Transverse colon (tissue), 4 donors: ENCODE measurements at regions not wholly inside any gene's neighbourhood (a gene's known extent, or its start where the extent isn't known, plus 50 kb on each side); places are given as distances from the start of the nearest gene placed in this dataset.

Experiments
- DNase-seq: peaks from one replicate; pipeline ENCODE4 v3.0.0-alpha.2; 2019
- H3K27ac ChIP-seq, 4 donors: fragments of 200-600 bp; sonication (generic); 2 replicates each; pipeline ENCODE4 v1.5.1; 2016 to 2018; ENCODE audit warnings: inconsistent platforms in 4 of 4
- H3K27me3 ChIP-seq: fragments of 200-600 bp; sonication (generic); 2 replicates; pipeline ENCODE4 v1.5.1; 2017; ENCODE audit warnings: inconsistent platforms
- H3K36me3 ChIP-seq, 4 donors: fragments of 200-600 bp; sonication (generic); 2 replicates each; pipeline ENCODE4 v1.5.1; 2017 to 2019; ENCODE audit warnings: inconsistent platforms in 4 of 4
- H3K4me1 ChIP-seq, 4 donors: fragments of 200-600 bp; sonication (generic); 2 replicates each; pipeline ENCODE4 v1.5.1; 2017 to 2020; ENCODE audit warnings: inconsistent platforms in 4 of 4
- H3K4me3 ChIP-seq, 4 donors: fragments of 200-600 bp; sonication (generic); 1 replicate in 1 of 4; 2 replicates in 3 of 4; pipeline versions ENCODE4 v1.5.1 to v1.6.1; 2017 to 2019; ENCODE audit warnings: inconsistent platforms in 4 of 4
- H3K9me3 ChIP-seq, 2 donors: fragments of 200-600 bp; sonication (generic); 2 replicates each; pipeline ENCODE4 v1.5.1; 2017 to 2019; ENCODE audit warnings: inconsistent platforms in 2 of 2
- EP300 ChIP-seq: sonication (generic); formaldehyde crosslinking; IDR thresholded peaks from one replicate; pipeline ENCODE4 v1.6.1; 2017; ENCODE audit warnings: antibody characterized with exemption, low read depth
- POLR2A ChIP-seq: fragments of 450-650 bp; IDR thresholded peaks from one replicate; pipeline ENCODE4 v1.6.1; 2016; ENCODE audit warnings: antibody characterized with exemption, mild to moderate bottlenecking, moderate library complexity
- POLR2AphosphoS5 ChIP-seq, 3 donors: sonication (generic); formaldehyde crosslinking; IDR thresholded peaks; one replicate each; pipeline ENCODE4 v1.6.1; 2016; ENCODE audit warnings: antibody characterized with exemption in 3 of 3
- WGBS, 2 donors: methylation state at CpG; one replicate each; pipeline ENCODE4 v1.1.5; 2018; ENCODE audit warnings: low coverage in 1 of 2; 5-methylcytosine and 5-hydroxymethylcytosine counted together
- in situ Hi-C, 4 donors: fragments of 200-750 bp; cut with MboI; loops; one replicate each; pipeline versions ENCODE4 v1.15.0 to v1.15.1; 2017; ENCODE audit warnings: low sequenced_read_pairs in 3 of 4, low pct_ligation_motif_present in 1 of 4, low pct_unique_long_range_greater_than_20kb in 1 of 4
- intact Hi-C: fragments of 100-400 bp; cut with DNase I; formaldehyde crosslinking; loops from one replicate; pipeline ENCODE4 v1.15.1; 2023; ENCODE audit warnings: low total_unique reads
- TF ChIP-seq, protein P1 (sequence below), 5 experiments: fragments of 200-600 bp in 3 of 5; fragments of 450-650 bp in 2 of 5; sonication (generic) in 3 of 5; IDR thresholded peaks; 1 replicate in 2 of 5; 2 replicates in 3 of 5; pipeline ENCODE4 v1.5.1; 2016 to 2017; ENCODE audit warnings: antibody characterized with exemption in 5 of 5, inconsistent platforms in 3 of 5, mild to moderate bottlenecking in 2 of 5, moderate library complexity in 1 of 5

DNA sequence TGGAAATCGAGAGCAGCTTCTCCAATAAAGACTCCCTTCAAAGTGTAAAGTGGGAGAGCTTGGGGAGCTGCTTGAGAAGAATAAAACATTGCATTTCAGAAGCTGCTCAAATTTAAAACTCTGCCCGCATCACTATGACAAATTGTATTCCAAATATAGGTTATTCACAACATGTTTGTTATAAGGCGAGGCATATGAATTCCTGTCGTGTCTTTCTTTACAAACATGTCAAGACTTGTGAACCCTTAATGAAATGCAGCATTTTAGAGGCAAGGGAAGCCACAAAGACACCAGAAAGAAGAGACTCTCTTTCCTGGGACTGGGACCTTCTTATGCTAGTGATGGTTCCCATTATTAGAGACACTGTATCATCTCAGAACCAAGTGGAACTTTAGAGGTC lies 311.2 kb downstream of the DHX15 start:
- Histone ChIP-seq H3K27ac (no peak overlapping the region), H3K27me3 (no peaks in the 10 kb centered on the region), H3K36me3 (no peaks in the 10 kb centered on the region), H3K9me3 (no peaks in the 10 kb centered on the region), H3K4me1 (no peaks in the 10 kb centered on the region), H3K4me3 (no peak overlapping the region)
- TF ChIP-seq EP300 (no peak), POLR2AphosphoS5 (IDR thresholded peaks at IDR 0.05) (no peak), POLR2A (no peak)
- TF ChIP-seq, protein P1, sequence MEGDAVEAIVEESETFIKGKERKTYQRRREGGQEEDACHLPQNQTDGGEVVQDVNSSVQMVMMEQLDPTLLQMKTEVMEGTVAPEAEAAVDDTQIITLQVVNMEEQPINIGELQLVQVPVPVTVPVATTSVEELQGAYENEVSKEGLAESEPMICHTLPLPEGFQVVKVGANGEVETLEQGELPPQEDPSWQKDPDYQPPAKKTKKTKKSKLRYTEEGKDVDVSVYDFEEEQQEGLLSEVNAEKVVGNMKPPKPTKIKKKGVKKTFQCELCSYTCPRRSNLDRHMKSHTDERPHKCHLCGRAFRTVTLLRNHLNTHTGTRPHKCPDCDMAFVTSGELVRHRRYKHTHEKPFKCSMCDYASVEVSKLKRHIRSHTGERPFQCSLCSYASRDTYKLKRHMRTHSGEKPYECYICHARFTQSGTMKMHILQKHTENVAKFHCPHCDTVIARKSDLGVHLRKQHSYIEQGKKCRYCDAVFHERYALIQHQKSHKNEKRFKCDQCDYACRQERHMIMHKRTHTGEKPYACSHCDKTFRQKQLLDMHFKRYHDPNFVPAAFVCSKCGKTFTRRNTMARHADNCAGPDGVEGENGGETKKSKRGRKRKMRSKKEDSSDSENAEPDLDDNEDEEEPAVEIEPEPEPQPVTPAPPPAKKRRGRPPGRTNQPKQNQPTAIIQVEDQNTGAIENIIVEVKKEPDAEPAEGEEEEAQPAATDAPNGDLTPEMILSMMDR (IDR thresholded peaks at IDR 0.05): no peak
- in situ Hi-C loops: no loop called here
- intact Hi-C loops: no loop called here
- 77 to 80% methylated on average over 4 of the region's 4 CpGs for WGBS, 2 donors
- no peak for DNase-seq

DNA sequence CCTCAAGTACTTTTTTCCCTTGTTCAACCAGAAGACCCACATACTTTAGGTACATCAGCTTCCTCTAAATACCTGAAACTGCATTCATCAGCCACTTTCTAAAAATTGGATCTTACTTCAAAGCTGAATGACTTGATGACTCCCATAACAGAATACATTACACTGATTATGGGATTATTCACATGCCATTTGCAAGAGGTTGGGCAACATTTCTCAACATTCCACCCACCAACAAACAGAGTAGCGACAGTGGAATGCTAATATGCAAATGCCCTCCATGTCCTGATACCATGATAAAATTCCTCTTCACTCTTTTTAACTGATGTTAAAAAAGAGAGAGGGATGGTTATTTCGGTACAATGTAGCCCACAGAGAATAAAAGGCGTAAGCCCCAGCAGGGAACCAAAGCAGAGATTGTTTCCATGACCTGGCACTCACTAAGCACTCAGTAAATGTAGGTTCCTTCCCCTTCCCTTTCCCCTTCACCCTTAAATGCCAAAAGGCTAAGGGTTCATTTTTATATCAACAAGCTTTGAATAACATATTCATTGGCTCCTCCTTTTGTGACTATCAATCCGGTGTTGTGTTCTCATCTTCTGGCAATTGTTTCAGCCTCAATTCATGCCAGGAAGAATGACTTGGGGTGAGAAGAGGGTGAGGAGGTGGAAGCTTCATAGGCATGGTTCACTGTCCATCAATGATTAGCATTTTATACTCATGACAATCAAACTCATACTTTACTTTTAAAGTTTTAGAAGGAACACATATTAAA lies 317.2 kb downstream of the DHX15 start:
- WGBS, 2 donors: 74 to 79% methylated on average over 3 to 4 of the region's 4 CpGs
- Histone ChIP-seq H3K27ac (no peak overlapping the region), H3K27me3 (no peaks in the 10 kb centered on the region), H3K36me3 (no peaks in the 10 kb centered on the region), H3K9me3 (no peaks in the 10 kb centered on the region), H3K4me3 (no peak overlapping the region), H3K4me1 (no peaks in the 10 kb centered on the region)
- no peak for TF ChIP-seq POLR2AphosphoS5 (IDR thresholded peaks at IDR 0.05)
- TF ChIP-seq, protein P1 (IDR thresholded peaks at IDR 0.05): no peak
- no peak for TF ChIP-seq POLR2A
- TF ChIP-seq EP300: no peak
- intact Hi-C loops (no loop called here), in situ Hi-C loops (no loop called here)
- no peak for DNase-seq

DNA sequence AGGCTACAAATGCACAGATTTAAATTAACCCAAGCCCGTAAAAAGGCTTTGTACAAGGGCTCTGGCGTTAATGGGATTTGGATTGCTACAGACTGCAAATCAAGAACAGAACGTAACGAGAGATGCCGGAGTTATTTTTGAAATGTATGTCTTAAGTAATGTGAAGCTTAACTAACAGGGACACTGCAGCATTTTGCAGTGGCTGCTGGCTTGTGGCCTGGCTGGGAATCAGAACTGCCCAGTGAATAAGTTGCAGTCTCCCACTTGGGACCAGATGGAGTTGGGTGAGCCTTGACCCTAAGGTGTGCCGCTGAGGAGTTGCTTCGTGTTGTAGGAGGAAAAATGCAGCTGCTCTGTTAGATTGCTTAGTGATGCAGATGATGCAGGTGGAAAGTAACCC lies 318.4 kb downstream of the DHX15 start:
- Histone ChIP-seq H3K36me3 (no peaks in the 10 kb centered on the region), H3K4me3 (no peak overlapping the region), H3K27ac (no peak overlapping the region), H3K27me3 (no peaks in the 10 kb centered on the region), H3K9me3 (no peaks in the 10 kb centered on the region), H3K4me1 (no peaks in the 10 kb centered on the region)
- intact Hi-C loops (no loop called here), in situ Hi-C loops (no loop called here)
- 85 to 87% methylated on average over 7 of the region's 7 CpGs for WGBS, 2 donors
- TF ChIP-seq POLR2AphosphoS5 (IDR thresholded peaks at IDR 0.05): no peak
- TF ChIP-seq, protein P1 (IDR thresholded peaks at IDR 0.05): no peak
- no peak for TF ChIP-seq EP300
- TF ChIP-seq POLR2A: no peak
- DNase-seq: no peak

DNA sequence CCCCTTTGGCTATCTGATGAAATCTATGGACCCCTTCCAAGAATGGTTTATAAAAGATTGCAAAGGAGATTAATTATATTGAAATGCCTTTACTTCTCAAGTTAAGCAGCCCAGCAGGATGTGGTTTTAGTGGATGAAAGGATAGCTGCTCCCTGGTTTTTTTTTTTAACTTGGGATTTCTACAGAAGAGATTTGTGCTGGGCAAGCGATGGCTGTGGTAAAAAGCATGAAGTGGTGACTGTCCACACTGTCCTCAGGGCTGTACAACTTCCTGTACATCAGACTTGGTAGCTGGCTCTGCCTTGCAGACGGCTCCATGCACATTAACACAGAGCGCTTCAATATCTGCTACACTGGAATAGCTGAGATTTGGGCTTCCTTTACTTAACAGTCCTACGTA lies 321.7 kb downstream of the DHX15 start:
- H3K4me1 ChIP-seq: no peaks in the 10 kb centered on the region
- H3K4me3 ChIP-seq: no peak overlapping the region
- no peaks in the 10 kb centered on the region for H3K36me3 ChIP-seq
- H3K9me3 ChIP-seq: no peaks in the 10 kb centered on the region
- intact Hi-C loops: no loop called here
- WGBS, 2 donors: 56 to 83% methylated on average over 2 to 4 of the region's 4 CpGs
- H3K27ac ChIP-seq: no peak overlapping the region
- H3K27me3 ChIP-seq: no peaks in the 10 kb centered on the region
- TF ChIP-seq POLR2AphosphoS5 (IDR thresholded peaks at IDR 0.05) (no peak), EP300 (no peak), POLR2A (no peak)
- TF ChIP-seq, protein P1 (IDR thresholded peaks at IDR 0.05): no peak
- in situ Hi-C loops: no loop called here
- DNase-seq: no peak
